Karpas-422 (cell line): ENCODE measurements at regions not wholly inside any gene's neighbourhood (a gene's known extent, or its start where the extent isn't known, plus 50 kb on each side); places are given as distances from the start of the nearest gene placed in this dataset.
A peak's percentile ranks its signal among the peaks of the same experiment; 100 is the strongest.
"Not testable (repeated sequence)": the region's sequence is repeated elsewhere in the genome, so short reads cannot be mapped to it uniquely, and the experiment has no call there.

Experiments
- DNase-seq: peaks from one replicate; pipeline ENCODE4 v3.0.0-alpha.2; 2015
- H2AFZ ChIP-seq: fragments of 200-600 bp; sonication (generic); 2 replicates; pipeline ENCODE4 v1.6.1; 2014; ENCODE audit warnings: antibody characterized with exemption, low read length, mixed read lengths
- H3K27ac ChIP-seq: fragments of 200-600 bp; sonication (generic); 2 replicates; pipeline ENCODE4 v1.5.1; 2014; ENCODE audit warnings: mild to moderate bottlenecking, low read length, moderate library complexity
- H3K27me3 ChIP-seq: fragments of 200-600 bp; sonication (generic); 2 replicates; pipeline ENCODE4 v1.6.1; 2014; ENCODE audit warnings: low read length, mixed read lengths
- H3K36me3 ChIP-seq: fragments of 200-600 bp; sonication (generic); 2 replicates; pipeline ENCODE4 v1.6.1; 2014; ENCODE audit warnings: low read length, mixed read lengths; ENCODE audit not compliant: insufficient read depth
- H3K4me1 ChIP-seq: fragments of 200-600 bp; sonication (generic); 2 replicates; pipeline ENCODE4 v1.6.1; 2014; ENCODE audit warnings: mild to moderate bottlenecking, low read length, mixed read lengths
- H3K4me2 ChIP-seq: fragments of 200-600 bp; sonication (generic); 2 replicates; pipeline ENCODE4 v1.6.1; 2014; ENCODE audit warnings: low read length, low read depth, mild to moderate bottlenecking; ENCODE audit not compliant: poor library complexity, severe bottlenecking
- H3K4me3 ChIP-seq: fragments of 200-600 bp; sonication (generic); 2 replicates; pipeline ENCODE4 v1.5.1; 2014; ENCODE audit warnings: mild to moderate bottlenecking, antibody characterized with exemption, low read length, mixed read lengths
- H3K79me2 ChIP-seq: fragments of 200-600 bp; sonication (generic); 2 replicates; pipeline ENCODE4 v1.6.1; 2014; ENCODE audit warnings: mild to moderate bottlenecking, low read length, mixed read lengths
- H3K9ac ChIP-seq: fragments of 200-600 bp; sonication (generic); 2 replicates; pipeline ENCODE4 v1.6.0; 2014; ENCODE audit warnings: low read length
- H3K9me2 ChIP-seq: fragments of 200-600 bp; sonication (generic), shearing (Covaris generic); replicated peaks from 2 replicates; pipeline ENCODE4 v1.6.0; 2014; ENCODE audit warnings: mild to moderate bottlenecking, low read length, moderate library complexity; ENCODE audit not compliant: insufficient read depth
- H3K9me3 ChIP-seq: fragments of 300-700, 200-600 bp; sonication (generic); 2 replicates; pipeline ENCODE4 v1.6.1; 2014; ENCODE audit warnings: low read length, mixed read lengths
- H4K20me1 ChIP-seq: fragments of 200-600 bp; sonication (generic); 2 replicates; pipeline ENCODE4 v1.6.1; 2014; ENCODE audit warnings: mild to moderate bottlenecking, antibody characterized with exemption, low read length, low read depth; ENCODE audit not compliant: insufficient read depth

DNA sequence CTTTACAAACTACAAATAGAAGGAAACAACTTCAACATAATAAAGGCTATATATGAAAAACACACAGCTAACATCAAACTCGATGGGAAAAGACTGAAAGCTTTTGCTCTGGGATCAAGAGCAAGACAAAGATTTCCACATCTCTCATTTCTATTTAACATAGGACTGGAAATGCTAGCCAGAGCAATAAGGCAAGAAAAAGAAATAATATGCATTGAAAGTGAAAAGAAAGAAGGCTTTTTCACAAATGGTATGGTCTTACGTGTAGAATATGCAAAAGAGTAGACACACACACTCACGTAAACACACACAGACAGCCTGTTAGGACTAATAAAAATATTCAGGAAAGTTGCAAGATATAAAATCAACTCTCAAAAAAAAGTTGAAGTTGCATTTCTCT, 660.5 kb upstream of the PCDH10 start:
- Histone ChIP-seq H3K36me3 (no peaks in the 10 kb centered on the region), H2AFZ (no peak overlapping the region), H3K9me3 (peaks cover 17% of the 10 kb centered on the region), H3K4me1 (peaks cover 3% of the 10 kb centered on the region; the same call in 1 of the 2 replicates), H3K4me3 (no peak overlapping the region), H4K20me1 (no peaks in the 10 kb centered on the region), H3K4me2 (no peak overlapping the region), H3K9me2 (no peaks in the 10 kb centered on the region), H3K27me3 (no peaks in the 10 kb centered on the region), H3K27ac (no peak overlapping the region), H3K79me2 (no peaks in the 10 kb centered on the region), H3K9ac (no peak overlapping the region)
- no peak for DNase-seq

GRCh38 chr4:132493476-132493875, 655.6 kb upstream of the PCDH10 start:
- no peak for DNase-seq
- H3K9me2 ChIP-seq, result no peaks in the 10 kb centered on the region
- H3K27ac ChIP-seq, result no peak overlapping the region
- H3K27me3 ChIP-seq, result no peaks in the 10 kb centered on the region
- H3K4me1 ChIP-seq, result peaks cover 3% of the 10 kb centered on the region; the same call in 1 of the 2 replicates
- no peak overlapping the region for H3K9ac ChIP-seq
- no peaks in the 10 kb centered on the region for H4K20me1 ChIP-seq
- no peak overlapping the region for H3K4me3 ChIP-seq
- H2AFZ ChIP-seq, result no peak overlapping the region
- no peak overlapping the region for H3K4me2 ChIP-seq
- no peaks in the 10 kb centered on the region for H3K79me2 ChIP-seq
- H3K9me3 ChIP-seq, result peaks cover 13% of the 10 kb centered on the region
- H3K36me3 ChIP-seq, result no peaks in the 10 kb centered on the region

DNA sequence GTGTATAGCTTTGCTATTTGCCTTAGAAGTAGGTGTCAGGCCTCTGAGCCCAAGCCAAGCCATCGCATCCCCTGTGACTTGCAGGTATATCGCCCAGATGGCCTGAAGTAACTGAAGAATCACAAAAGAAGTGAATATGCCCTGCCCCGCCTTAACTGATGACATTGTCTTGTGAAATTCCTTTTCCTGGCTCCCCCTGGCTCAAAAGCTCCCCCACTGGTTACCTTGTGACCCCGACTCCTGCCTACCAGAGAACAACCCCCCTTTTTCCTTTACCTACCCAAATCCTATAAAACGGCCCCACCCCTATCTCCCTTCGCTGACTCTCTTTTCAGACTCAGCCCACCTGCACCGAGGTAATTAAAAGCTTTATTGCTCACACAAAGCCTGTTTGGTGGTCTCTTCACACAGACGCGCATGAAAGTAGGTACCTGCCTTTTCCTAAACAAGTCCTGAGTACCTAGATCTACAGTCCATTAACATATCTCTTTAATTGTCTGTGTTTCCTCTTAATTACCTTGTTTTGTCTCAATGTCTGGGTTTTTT, 653.8 kb upstream of the PCDH10 start:
- H3K9me2 ChIP-seq, H3K9ac ChIP-seq, H2AFZ ChIP-seq, H3K36me3 ChIP-seq, H4K20me1 ChIP-seq, H3K9me3 ChIP-seq, H3K4me1 ChIP-seq, H3K27ac ChIP-seq, H3K4me3 ChIP-seq, H3K4me2 ChIP-seq, H3K79me2 ChIP-seq, H3K27me3 ChIP-seq, DNase-seq: not testable (repeated sequence)

DNA sequence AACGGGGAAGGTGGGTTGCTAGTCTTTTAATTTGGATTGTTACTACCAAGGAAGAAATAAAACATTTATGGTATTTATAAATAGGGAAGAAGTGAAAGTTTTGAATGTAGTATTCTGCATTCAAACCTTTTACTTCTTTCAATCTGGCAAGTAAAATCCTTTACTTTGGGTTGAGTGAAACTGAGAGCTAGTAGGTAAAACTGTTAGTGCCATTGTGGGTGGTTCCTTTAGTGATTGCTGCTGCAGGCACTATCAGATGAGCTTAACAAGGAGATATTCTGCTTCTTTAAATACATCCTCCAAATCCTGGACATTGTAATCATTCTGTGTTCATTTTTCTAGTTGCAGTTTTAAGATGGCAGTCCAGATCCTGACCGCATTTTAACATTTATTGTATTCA, 650.9 kb upstream of the PCDH10 start:
- H3K4me2 ChIP-seq, result no peak overlapping the region
- H3K36me3 ChIP-seq, result no peaks in the 10 kb centered on the region
- H3K9ac ChIP-seq, result no peak overlapping the region
- H3K4me1 ChIP-seq, result peaks cover 15% of the 10 kb centered on the region
- H3K4me3 ChIP-seq, result no peak overlapping the region
- no peaks in the 10 kb centered on the region for H3K79me2 ChIP-seq
- H3K9me3 ChIP-seq, result peaks cover 3% of the 10 kb centered on the region
- H3K27ac ChIP-seq, result no peak overlapping the region
- H3K27me3 ChIP-seq, result no peaks in the 10 kb centered on the region
- DNase-seq, result no peak
- H2AFZ ChIP-seq, result 0 out of 2 replicates have a peak overlapping the region, but pooled peaks have one; percentile 8
- H4K20me1 ChIP-seq, result no peaks in the 10 kb centered on the region
- H3K9me2 ChIP-seq, result no peaks in the 10 kb centered on the region

DNA sequence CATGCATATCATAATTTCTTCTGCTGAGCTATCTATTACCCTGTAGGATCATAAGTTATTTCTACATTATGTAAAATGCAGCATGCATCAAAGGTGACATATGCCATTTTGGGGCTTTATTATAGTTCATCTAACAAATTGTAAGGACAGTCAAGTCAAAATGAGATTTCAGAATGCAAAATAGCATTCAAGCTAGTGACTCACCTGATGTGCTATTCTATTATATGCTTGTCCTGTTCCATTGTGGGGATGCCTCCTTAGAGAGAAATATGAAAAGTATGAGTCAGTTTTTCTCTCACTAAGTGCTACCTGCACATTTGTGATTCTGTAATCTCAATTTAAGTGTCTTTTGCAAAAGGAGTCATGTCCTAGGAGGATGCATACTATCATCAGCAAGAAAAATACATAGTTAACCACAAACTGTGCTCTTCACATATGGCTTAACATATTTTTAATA, 647.0 kb upstream of the PCDH10 start:
- H3K4me1 ChIP-seq, result peaks cover 12% of the 10 kb centered on the region
- H3K79me2 ChIP-seq, result no peaks in the 10 kb centered on the region
- peak overlapping the region; percentile 36; the same call in 1 of the 2 replicates for H3K27ac ChIP-seq

GRCh38 chr4:132504438-132504837, 644.7 kb upstream of the PCDH10 start:
- H3K4me1 ChIP-seq, result peaks cover 12% of the 10 kb centered on the region
- H3K27me3 ChIP-seq, result no peaks in the 10 kb centered on the region
- no peak overlapping the region for H3K9ac ChIP-seq
- no peak overlapping the region for H3K27ac ChIP-seq
- no peak overlapping the region for H3K4me3 ChIP-seq
- H2AFZ ChIP-seq, result peak overlapping the region; percentile 54; the same call in 1 of the 2 replicates
- no peaks in the 10 kb centered on the region for H3K9me2 ChIP-seq
- H4K20me1 ChIP-seq, result no peaks in the 10 kb centered on the region
- DNase-seq, result no peak
- H3K36me3 ChIP-seq, result no peaks in the 10 kb centered on the region
- H3K79me2 ChIP-seq, result no peaks in the 10 kb centered on the region
- H3K4me2 ChIP-seq, result no peak overlapping the region
- peaks cover 3% of the 10 kb centered on the region for H3K9me3 ChIP-seq

More for the DNA sequence above, 647.0 kb upstream of the PCDH10 start:
- DNase-seq, result peak; percentile 53
- no peaks in the 10 kb centered on the region for H3K9me2 ChIP-seq
- peak overlapping the region; percentile 13 for H3K4me2 ChIP-seq
- peaks cover 3% of the 10 kb centered on the region for H3K9me3 ChIP-seq
- H3K27me3 ChIP-seq, result no peaks in the 10 kb centered on the region
- peak overlapping the region; percentile 82; the same call in 1 of the 2 replicates for H2AFZ ChIP-seq
- H3K36me3 ChIP-seq, result no peaks in the 10 kb centered on the region
- H3K4me3 ChIP-seq, result no peak overlapping the region
- no peaks in the 10 kb centered on the region for H4K20me1 ChIP-seq
- no peak overlapping the region for H3K9ac ChIP-seq

DNA sequence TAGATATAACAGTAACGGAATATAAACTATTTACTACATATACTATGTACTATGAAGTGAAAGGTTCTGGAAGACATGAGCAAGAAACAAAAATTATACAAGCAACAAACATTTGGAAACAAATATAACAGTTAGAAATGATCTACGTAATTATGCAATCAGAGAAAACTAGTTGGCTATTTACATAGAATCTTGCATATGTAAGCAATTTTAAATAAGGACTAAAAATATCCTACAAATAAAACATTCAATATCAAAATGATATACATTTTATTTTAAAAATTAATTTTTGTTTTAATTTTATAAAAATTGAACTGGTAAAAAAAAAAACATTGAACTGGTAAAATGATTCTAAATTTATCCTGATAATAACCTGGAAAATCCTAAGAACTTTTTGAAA, 642.5 kb upstream of the PCDH10 start:
- H3K4me2 ChIP-seq, result no peak overlapping the region
- DNase-seq, result no peak
- no peak overlapping the region for H2AFZ ChIP-seq
- no peak overlapping the region for H3K27ac ChIP-seq
- no peaks in the 10 kb centered on the region for H3K36me3 ChIP-seq
- H4K20me1 ChIP-seq, result no peaks in the 10 kb centered on the region
- no peak overlapping the region for H3K9ac ChIP-seq
- no peaks in the 10 kb centered on the region for H3K79me2 ChIP-seq
- H3K9me3 ChIP-seq, result no peaks in the 10 kb centered on the region; the same call in 1 of the 2 replicates
- H3K27me3 ChIP-seq, result no peaks in the 10 kb centered on the region
- H3K9me2 ChIP-seq, result no peaks in the 10 kb centered on the region
- H3K4me3 ChIP-seq, result no peak overlapping the region
- H3K4me1 ChIP-seq, result peaks cover 11% of the 10 kb centered on the region

DNA sequence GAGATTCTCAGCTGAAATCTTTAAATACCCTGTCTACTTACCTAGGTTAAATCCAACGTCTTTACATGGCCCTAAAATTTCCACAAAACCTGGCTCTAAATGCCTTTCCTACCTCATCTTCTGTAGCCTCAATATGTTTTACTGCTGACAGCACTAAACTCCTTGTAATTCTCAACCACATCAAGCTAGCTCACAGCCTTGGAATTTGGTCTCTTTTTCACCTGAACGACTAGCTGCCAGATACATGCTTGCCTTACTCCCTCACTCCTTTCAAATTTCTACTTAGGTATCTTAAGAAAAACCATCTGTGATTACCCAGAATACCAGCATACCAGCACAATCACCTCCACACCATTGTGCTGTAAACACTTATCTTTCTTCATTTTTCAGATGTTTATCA, 635.6 kb upstream of the PCDH10 start:
- Histone ChIP-seq H4K20me1 (no peaks in the 10 kb centered on the region), H3K27me3 (no peaks in the 10 kb centered on the region), H2AFZ (peak overlapping the region; percentile 20; the same call in 1 of the 2 replicates), H3K79me2 (no peaks in the 10 kb centered on the region), H3K9me2 (no peaks in the 10 kb centered on the region), H3K9ac (no peak overlapping the region), H3K4me2 (no peak overlapping the region), H3K27ac (no peak overlapping the region), H3K4me3 (no peak overlapping the region), H3K36me3 (no peaks in the 10 kb centered on the region), H3K4me1 (no peaks in the 10 kb centered on the region), H3K9me3 (peaks cover 2% of the 10 kb centered on the region)
- no peak for DNase-seq
